ENCODE measurements at regions not wholly inside any gene's neighbourhood (a gene's known extent, or its start where the extent isn't known, plus 50 kb on each side); places are given as distances from the start of the nearest gene placed in this dataset.
"Not testable (repeated sequence)": the region's sequence is repeated elsewhere in the genome, so short reads cannot be mapped to it uniquely, and the experiment has no call there.

DNA sequence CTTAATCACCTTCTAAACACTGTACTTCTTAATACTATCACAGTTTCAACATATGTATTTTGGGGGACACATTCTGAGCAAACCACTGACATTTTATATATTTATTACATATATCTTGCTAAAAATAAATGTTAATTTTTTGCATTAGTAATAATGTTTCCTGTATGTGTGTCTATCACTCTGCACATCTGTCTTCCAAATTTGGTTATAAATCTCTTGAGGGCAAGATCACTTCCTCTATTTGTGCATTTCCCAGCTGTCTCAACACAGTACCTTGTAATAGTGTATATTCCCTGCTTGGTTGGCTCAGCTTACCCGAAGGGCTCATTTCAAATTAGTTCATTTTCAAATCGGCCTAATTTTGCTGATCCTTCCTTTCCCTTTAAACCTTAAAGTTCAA, 617.1 kb upstream of the GYPC start:
- in situ Hi-C loops (cut with HindIII; ENCODE audit: low sequenced_read_pairs): no loop called here
- no peak for DNase-seq (ENCODE audit: low read depth, low spot score)
- TF ChIP-seq, protein P1, sequence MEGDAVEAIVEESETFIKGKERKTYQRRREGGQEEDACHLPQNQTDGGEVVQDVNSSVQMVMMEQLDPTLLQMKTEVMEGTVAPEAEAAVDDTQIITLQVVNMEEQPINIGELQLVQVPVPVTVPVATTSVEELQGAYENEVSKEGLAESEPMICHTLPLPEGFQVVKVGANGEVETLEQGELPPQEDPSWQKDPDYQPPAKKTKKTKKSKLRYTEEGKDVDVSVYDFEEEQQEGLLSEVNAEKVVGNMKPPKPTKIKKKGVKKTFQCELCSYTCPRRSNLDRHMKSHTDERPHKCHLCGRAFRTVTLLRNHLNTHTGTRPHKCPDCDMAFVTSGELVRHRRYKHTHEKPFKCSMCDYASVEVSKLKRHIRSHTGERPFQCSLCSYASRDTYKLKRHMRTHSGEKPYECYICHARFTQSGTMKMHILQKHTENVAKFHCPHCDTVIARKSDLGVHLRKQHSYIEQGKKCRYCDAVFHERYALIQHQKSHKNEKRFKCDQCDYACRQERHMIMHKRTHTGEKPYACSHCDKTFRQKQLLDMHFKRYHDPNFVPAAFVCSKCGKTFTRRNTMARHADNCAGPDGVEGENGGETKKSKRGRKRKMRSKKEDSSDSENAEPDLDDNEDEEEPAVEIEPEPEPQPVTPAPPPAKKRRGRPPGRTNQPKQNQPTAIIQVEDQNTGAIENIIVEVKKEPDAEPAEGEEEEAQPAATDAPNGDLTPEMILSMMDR (IDR thresholded peaks at IDR 0.05; ENCODE audit: low read depth, low read length): no peak
- no peak overlapping the region for H3K4me3 ChIP-seq (ENCODE audit: low read depth, low read length)

DNA sequence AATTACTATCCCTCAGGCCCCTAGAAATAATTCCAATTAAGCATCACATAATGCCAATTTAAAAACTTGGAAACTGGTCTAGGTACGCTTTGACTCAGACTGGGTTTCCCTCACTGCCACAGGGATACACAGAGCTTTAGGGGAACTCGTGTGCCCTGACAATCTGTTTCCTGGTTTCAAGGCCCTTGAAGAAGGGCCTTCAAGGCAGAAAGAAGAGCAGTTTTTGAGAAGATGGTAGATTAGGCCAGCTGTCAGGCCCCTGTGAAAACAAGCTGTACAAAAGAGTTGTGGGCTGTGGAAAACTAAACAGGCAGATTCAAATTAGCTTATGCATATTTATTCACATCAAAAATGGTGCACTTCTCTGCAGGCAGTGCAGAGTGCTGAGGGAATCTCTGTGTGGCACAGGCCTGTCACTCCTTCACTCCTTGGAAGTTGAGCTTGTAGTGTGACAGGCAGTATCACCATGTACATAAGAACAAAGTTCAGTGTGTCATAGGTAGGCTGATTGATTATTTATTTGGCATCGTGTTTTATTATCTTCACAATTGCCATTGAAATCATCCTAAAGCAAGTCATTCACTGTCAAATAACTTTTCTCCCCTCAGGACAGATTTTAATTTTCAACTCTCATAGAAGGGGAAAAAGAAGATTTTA, 614.4 kb upstream of the GYPC start:
- no peak for DNase-seq (ENCODE audit: low read depth, low spot score)
- in situ Hi-C loops (cut with HindIII; ENCODE audit: low sequenced_read_pairs): no loop called here
- no peak overlapping the region for H3K4me3 ChIP-seq (ENCODE audit: low read depth, low read length)
- TF ChIP-seq, protein P1 (IDR thresholded peaks at IDR 0.05; ENCODE audit: low read depth, low read length): no peak

DNA sequence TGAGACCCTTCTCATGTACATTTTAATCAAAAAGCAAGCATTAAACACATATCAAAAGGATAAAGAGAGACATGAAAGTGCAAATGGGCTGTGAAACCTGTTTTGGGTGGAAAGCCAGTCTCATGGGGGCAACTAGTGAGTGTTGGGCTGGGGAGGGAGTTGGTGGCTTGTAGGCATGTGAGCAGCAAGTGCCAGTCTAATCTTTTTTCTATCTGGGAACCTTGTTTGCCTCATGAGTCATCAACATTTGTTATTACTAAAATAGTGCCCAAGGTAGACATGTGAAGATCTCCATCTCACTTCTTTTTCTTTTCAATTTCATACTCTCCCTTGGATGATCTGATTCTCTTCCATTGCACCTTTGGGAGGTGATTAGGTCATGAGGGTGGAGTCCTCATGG, 613.9 kb upstream of the GYPC start:
- H3K4me3 ChIP-seq (ENCODE audit: low read depth, low read length): no peak overlapping the region
- DNase-seq (ENCODE audit: low read depth, low spot score): no peak
- in situ Hi-C loops (cut with HindIII; ENCODE audit: low sequenced_read_pairs): no loop called here
- TF ChIP-seq, protein P1 (IDR thresholded peaks at IDR 0.05; ENCODE audit: low read depth, low read length): no peak

DNA sequence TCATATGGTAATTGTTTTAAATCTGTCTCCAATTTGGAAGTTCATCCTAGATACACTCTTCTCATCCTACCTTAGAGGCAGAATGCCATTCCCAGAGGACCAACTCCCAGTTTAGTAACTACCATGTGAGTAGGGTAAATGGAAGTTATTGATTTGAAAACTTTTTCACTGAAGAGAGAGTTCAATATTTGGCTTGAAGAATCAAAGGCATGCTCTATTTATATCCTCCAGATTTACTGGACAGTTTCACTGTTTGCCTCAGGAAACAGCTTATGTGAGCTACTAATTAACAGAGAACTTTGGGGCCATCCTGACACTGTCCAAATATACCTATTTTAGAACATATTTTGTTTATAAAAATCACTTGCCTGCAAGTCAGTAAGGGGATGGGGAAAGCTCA, 607.2 kb upstream of the GYPC start:
- H3K4me3 ChIP-seq (ENCODE audit: low read depth, low read length): no peak overlapping the region
- no peak for DNase-seq (ENCODE audit: low read depth, low spot score)
- in situ Hi-C loops (cut with HindIII; ENCODE audit: low sequenced_read_pairs): no loop called here
- TF ChIP-seq, protein P1 (IDR thresholded peaks at IDR 0.05; ENCODE audit: low read depth, low read length): no peak

DNA sequence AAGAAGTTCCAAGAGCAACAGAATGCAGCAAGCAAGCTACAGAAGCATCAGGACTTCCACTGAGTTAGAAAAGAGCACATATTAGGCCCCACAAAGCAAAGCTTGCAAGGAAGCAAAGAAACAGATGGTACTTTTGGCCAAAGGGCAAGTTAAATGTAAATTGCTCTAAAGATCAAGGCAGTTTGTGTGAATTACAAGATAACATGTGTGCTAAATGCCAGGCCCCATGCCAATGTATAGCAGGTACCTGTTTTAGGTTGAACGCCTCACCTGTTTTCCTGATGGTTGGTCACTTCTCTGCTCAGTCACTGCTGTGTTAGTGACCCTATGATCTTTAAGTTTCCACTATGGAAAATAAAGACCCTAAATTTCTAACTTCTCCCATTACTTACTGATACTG, 606.5 kb upstream of the GYPC start:
- no peak for DNase-seq (ENCODE audit: low read depth, low spot score)
- in situ Hi-C loops (cut with HindIII; ENCODE audit: low sequenced_read_pairs): no loop called here

DNA sequence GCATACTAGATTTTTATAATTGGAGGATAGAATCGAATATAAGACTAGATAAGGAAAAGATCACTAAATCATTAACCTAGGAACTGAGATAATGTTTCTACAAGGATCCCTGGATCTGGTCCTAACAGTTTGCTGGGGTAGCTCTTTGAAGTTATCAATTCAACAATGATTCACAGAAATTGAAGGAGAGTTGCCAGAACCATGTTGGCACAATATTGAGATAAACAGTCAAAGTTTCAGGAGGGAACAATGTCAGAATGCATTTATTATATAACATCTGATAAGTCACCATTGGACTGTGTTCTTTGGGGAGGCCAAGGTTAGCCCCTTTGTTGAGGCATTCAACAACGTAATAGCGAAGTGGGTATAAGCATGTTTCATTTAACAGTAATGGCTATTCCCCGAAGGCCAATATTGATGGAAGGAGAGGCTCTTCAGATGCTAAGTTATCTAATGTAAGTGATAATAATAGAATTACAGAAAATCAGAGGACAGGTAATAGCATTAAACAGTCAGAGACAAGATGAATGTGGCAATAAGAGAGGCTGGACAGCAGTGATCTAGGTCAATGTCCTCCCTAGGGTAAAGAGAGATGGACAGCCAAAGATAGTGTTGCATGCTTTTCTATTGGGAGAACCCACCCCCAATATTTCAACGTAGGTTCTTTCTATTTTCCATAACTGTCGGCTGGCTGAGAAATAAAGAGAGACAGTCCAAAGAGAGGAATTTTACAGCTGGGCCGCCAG, 604.8 kb upstream of the GYPC start:
- DNase-seq (ENCODE audit: low read depth, low spot score): no peak
- TF ChIP-seq, protein P1 (IDR thresholded peaks at IDR 0.05; ENCODE audit: low read depth, low read length): no peak
- no peak overlapping the region for H3K4me3 ChIP-seq (ENCODE audit: low read depth, low read length)
- in situ Hi-C loops (cut with HindIII; ENCODE audit: low sequenced_read_pairs): no loop called here

More for the DNA sequence above, 606.5 kb upstream of the GYPC start:
- H3K4me3 ChIP-seq (ENCODE audit: low read depth, low read length): no peak overlapping the region
- TF ChIP-seq, protein P1 (IDR thresholded peaks at IDR 0.05; ENCODE audit: low read depth, low read length): no peak

DNA sequence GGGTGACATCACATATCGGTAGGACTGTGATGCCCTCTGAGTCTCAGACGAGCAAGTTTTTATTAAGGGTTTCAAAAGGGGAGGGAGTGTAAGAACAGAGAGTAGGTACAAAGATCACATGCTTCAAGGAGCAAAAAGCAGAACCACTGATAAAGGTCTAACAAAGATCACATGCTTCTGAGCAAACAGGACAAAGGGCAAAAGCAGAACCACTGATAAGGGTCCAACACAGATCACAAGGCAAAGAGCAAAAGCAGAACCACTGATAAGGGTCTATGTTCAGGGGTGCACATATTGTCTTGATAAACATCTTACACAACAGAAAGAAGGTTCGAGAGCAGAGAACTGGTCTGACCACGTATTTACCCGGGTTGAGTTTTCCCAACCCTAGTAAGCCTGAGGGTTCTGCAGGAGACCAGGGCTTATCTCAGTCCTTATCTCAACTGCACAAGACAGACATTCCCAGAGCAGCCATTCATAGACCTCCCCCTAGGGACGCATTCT, 604.2 kb upstream of the GYPC start:
- DNase-seq (ENCODE audit: low read depth, low spot score); H3K4me3 ChIP-seq (ENCODE audit: low read depth, low read length); in situ Hi-C loops (cut with HindIII; ENCODE audit: low sequenced_read_pairs): not testable (repeated sequence)

Data from astrocyte of the spinal cord (primary cell).